ENCODE measurements at regions not wholly inside any gene's neighbourhood (a gene's known extent, or its start where the extent isn't known, plus 50 kb on each side); places are given as distances from the start of the nearest gene placed in this dataset.
"Not testable (repeated sequence)": the region's sequence is repeated elsewhere in the genome, so short reads cannot be mapped to it uniquely, and the experiment has no call there.

DNA sequence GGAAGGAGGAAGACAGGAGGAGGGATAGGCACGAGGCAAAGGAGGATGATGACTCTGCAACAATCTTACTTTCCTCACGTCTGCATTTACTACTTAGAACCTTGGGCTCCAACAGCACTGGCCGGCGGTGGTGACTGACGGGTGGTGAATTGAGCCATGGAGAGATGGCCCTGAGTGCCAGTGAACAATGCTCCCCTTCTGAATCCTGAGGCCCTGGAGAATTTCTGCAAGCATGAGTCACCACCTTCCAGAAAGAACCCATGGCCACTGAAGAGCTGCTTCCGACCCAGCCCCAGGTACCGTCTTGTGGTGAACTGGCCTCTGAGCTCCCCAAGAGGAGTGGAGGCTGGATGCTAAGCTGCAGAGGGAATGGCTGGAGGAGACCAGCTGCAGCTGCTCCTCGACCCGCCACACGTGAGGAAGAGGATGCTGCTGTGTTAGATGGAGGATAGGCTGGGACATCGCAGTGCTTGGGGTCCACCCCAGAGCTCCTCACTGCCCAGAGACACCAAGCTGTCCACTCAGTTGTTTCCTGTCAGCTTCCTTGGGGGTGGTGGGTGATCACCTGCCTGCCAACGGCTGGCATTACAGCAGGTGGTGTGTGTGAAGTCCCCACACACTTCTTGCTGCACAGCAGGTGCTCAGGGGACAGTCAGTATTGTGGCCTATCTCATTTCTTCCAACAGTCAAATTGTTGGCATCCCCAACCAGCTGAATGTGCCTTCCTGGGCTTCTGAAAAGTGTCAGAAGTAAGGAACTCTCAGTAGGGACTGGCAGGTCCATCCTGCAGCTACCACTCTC, 186.5 kb upstream of the ID2 start:
- DNase-seq = no peak

- no peak for DNase-seq
These were observed 185.8 kb upstream of the ID2 start for GRCh38 chr2:8496079-8496478.

DNA sequence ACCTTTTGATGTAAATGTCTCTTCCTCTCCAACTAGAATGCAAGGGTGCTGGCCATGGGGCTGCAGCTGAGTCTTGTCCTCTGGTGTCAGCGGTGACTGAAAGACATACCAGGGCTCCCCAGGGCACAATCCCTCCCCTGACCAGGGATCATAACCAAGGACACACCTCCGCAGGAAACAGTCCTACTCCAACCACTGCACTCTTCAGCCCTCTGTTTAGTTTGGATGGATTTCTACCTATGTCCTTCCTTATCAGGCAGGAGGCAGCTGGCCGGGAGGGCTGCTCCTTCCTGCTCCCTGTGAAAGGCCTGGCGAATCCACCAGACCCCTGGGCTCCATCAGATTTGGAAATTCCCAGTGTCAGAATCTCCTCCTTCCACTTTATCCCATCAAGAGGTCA, 185.2 kb upstream of the ID2 start:
- DNase-seq = no peak

- DNase-seq = no peak
These were observed 182.9 kb upstream of the ID2 start for GRCh38 chr2:8498994-8499393.

DNA sequence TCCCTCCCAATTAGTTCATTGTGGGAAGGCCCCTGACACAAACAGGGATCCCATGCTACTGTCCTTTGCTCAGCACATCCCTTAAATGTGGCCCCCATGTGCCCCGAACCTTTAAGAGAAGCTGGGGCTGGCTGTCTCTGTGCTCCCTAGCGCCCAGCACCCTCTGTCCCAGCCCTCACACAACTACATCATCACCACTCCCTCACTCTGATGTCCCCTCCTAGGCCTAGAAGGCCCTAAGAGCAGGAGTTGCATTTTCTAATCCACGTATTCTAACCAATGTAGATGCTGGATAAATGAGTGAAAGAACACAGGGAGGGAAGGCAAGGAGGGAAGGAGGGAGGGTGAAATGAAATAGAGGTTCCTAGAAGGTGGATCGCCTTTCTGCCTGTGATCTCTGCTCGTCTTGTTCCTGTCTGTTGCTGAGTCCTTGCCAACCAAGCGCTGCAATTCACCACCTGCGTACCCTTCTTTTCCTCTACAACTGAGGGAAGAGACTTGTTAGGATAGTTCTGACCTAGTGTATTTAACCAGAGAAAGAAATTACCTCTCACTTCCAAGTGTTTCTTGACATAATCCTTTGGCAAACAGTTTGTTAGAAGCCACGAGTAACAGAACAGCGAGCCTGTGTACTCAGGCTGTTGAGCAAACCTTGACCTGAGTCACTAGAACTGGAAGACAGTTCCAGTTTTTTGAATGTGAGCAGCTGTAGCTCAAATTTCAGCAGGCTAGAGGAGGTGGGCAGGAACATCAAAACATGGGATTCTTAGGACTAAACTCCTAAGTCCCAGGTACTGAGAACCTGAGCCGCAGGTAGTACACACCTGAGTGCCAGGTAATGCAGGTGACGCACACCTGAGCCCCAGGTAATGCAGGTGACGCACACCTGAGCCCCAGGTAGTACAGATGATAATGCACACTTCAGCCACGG, 181.5 kb upstream of the ID2 start:
- DNase-seq = no peak

- DNase-seq = no peak
These were observed 180.7 kb upstream of the ID2 start for GRCh38 chr2:8501061-8501720.

- no peak for DNase-seq
These were observed 179.5 kb upstream of the ID2 start for GRCh38 chr2:8502316-8502715.

GRCh38 chr2:8505311-8505920, 176.4 kb upstream of the ID2 start:
- no peak for DNase-seq

GRCh38 chr2:8506746-8507145, 175.1 kb upstream of the ID2 start:
- DNase-seq = no peak

DNA sequence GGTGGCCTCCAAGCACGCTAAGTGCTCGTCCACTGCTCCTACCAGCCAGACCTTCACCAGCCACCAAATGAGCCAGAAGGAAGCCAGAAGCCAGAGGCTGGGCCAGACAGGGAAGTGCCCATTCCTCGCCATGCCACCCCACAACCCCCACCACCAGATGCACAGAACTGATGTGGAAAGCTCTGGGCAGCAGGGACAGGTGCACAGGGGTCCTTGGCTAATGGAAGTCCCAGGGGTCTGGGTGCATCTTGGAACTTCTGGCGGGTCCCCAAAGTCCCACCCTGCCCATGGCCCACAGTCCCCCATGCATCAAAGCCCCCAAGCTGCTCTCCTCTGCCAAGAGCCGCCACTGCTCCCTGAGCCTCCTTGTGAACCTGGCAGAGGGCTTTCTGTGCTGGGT, 173.1 kb upstream of the ID2 start:
- no peak for DNase-seq

DNA sequence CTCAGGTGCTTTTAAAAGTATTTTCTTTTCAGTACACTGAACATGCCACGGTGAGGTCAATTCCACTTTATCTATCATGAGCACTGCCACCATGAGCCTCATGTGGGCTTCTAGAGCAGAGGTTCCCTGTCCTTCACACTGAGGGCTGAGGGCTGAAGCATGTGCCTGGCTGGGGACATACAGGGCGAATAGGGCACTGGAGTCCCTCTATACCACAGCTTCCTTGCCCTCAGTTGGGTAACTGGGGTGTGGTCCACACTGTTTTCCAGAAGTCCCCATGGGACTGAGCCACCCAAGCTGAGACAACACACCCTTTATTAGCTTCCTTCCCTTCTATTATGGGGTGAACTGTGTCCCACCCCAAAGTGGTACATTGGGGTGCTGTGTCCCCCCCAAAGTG, 172.2 kb upstream of the ID2 start:
- DNase-seq = no peak

DNA sequence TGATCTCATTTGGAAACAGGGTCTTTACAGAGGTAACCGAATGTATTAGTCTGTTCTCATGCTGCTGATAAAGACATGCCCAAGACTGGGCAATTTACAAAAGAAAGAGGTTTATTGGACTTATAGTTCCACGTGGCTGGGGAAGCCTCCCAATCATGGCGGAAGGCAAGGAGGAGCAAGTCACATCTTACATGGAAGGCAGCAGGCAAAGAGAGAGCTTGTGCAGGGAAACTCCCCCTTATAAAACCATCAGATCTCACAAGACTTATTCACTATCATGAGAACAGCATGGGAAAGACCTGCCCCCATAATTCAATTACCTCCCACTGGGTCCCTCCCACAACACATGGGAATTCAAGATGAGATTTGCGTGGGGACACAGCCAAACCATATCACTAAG, 171.8 kb upstream of the ID2 start:
- DNase-seq = not testable (repeated sequence)

DNA sequence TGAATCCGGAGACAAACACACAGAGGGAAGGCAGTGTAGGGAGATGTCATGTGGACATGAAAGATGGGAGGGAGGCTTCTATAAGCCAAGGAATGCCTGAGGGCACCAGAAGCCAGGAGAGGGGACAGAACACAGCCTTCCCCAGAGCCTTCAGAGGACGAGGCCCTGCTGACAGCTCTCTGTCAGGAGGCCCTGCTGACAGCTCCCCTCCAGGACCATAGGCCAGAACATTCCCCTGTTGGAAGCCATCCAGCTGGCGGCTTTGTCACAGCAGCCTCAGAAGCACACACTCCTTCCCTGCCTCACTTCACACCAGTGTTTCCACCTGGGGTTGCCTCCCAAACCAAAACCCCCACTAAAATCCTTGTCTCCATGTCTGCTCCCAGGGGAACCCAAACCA, 171.3 kb upstream of the ID2 start:
- DNase-seq = no peak

DNA sequence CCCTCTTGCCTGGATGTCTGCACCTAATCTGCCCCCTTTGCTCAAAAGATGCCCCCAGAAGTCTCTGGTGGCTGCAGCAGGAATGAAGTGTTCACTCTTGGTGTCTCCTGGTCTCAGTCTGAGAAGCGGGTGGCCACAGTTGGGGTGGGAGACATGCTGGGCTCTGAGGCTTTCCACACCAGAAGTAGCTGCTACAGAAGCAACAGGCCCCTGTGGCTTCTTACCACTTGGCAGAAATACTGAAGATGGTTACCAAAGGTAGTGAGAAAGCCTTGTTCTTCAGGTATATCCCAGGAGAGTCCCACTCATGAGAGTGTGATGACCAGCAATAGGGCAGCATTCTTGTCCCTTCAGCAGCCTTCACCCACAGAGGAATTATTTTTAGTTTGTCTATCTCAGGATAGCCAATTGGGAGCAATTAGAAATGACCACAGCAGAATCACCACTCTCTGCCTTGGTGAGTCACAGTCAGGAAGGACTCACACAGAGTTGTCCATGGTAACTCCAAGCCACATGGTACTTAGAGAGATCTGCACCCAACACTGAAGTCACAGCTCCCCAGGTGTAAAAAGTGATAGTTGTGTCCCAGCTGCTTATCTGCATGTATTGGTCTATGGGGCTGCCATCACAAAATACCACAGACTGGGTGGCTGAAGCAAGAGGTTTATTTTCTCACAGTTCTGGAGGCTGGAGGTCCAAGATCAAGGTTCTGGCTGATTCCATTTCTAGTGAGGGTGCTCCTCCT, 169.8 kb upstream of the ID2 start:
- no peak for DNase-seq

DNA sequence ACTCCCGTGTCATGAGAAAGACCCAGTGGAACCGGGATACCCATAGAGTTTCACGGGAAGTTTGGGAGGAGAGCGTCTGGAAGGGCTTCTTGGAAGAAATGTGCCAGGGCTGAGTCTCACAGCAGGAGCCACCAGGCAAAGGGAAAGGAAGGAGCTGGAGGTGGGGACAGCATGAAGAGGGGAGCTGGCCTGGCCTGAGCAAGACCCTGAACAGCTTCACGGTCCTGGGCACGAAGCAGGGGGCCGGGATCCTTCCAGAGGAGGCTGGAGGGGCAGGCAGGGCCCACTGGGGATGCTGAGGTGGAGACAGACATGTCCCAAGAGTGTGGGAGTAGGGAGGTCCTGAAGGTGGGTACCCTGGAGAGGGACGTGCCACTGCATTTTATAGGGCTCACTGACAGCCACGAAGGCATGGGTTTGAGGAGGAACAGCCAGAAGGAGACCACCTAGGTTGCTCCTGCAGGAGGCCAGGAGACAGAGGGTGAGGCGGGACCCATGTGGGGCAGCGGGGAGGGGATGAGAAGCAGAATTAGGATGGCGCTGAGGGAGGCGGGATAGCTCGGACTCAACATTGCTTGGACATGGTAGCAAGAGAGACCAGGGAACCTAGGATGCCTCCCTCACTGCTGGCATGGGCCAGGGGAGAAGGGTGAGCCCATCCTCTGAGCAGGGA, 168.1 kb upstream of the ID2 start:
- DNase-seq = no peak

DNA sequence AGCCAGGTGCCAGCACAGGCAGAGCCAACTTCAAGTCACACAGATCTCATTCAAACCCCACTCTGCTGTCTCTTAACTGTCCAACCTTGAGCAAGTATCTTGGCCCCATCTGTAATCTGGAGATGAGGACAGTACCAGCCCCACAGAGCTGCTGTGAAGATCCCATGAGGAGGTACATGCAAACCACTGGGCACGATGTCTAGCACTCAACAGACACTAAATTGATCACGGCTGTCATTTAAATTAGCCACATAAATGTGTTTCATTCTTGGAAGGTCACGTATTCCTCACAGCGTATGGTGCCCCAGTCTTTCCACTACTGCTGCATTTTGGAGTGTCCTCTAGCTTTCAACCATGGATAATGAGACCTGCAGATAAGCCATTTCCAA, 167.6 kb upstream of the ID2 start:
- no peak for DNase-seq

GRCh38 chr2:8514796-8515758, 166.8 kb upstream of the ID2 start:
- DNase-seq = no peak

DNA sequence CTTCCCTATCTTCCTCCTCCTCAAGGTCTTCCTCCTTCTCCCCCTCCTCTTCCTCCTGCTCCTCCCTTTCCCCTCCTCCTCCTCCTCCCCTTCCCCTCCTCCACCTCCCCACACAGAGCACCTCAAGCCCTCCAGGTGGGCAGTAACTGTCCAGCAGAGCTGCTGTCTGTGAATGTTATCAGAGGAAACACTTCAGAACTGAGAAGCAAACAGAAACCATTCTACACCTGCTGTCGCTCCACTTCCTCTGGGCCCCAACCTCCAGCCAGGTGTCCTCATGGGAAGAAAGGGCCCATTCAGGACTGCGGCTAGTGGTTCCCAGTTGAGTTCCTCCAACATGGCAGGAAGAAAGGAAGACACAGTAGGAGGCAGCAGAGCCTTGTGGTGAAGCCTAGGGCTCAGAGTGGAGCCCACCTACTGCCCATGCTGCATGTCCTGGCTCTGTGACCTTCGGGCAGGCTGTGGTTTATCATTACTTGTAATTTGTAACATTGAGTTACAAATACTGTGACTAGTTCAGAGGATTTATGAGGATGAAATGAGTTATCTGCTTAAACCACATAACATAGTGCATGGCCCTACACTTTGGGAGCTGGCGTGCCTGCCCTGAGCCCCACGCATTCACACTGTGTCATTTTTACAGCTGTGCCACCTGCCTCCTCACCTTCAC, 165.9 kb upstream of the ID2 start:
- DNase-seq = no peak

Measured in right lung (tissue), 2 donors.